ENCODE measurements at regions not wholly inside any gene's neighbourhood (a gene's known extent, or its start where the extent isn't known, plus 50 kb on each side); places are given as distances from the start of the nearest gene placed in this dataset.
"Not testable (repeated sequence)": the region's sequence is repeated elsewhere in the genome, so short reads cannot be mapped to it uniquely, and the experiment has no call there.

GRCh38 chr1:117699953-117700352 is 94.1 kb downstream of the TENT5C start:
- no peak overlapping the region for H3K4me3 ChIP-seq
- no peak overlapping the region for H3K27ac ChIP-seq

DNA sequence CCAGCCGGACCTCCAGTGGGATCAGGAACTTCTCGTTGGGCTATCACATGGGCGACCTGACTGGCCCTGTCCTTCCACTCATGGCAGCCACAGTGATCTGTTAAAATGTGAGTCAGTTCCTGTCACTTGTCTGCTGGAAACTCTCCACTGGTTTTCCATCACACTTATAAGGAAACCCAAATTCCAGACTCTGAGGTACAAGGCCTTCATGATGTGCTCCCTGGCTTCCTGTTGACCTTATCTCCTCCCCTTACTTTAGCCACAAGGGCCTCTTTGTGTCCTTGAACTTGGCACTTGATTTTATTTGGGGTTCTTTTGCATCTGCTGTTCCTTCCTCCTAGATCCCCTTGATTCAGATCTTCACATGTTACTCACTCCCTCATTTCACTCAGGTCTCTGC is 96.8 kb downstream of the TENT5C start:
- no peak overlapping the region for H3K4me3 ChIP-seq
- no peak overlapping the region for H3K27ac ChIP-seq

- no peak overlapping the region for H3K4me3 ChIP-seq
- H3K27ac ChIP-seq = no peak overlapping the region
These were observed 101.5 kb downstream of the TENT5C start for GRCh38 chr1:117707371-117707770.

GRCh38 chr1:117708323-117709248 is 102.7 kb downstream of the TENT5C start:
- Histone ChIP-seq H3K4me3 (no peak overlapping the region), H3K27ac (no peak overlapping the region)

- Histone ChIP-seq H3K27ac (no peak overlapping the region), H3K4me3 (no peak overlapping the region)
These were observed 103.4 kb downstream of the TENT5C start for GRCh38 chr1:117709249-117709691.

GRCh38 chr1:117710710-117711109 is 104.9 kb downstream of the TENT5C start:
- Histone ChIP-seq H3K27ac (no peak overlapping the region), H3K4me3 (no peak overlapping the region)

DNA sequence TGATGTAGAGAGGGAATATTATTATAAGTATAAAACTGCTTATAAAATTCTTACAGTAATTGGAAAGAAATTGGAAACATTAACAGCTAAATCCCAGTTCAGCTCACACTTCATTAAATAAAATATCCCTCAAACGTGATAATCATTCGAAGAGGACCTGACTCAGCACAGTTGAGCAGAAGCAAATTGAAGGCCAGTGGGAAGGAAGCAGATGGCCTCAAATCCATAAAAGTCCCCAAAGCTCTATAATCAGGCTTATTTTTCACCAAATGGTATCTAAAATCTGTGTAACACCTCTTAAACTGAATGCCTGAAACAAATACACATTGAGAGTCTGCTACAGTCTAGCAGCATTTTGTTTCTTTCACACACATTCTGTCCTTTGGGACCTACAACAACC is 106.8 kb downstream of the TENT5C start:
- no peak overlapping the region for H3K4me3 ChIP-seq
- no peak overlapping the region for H3K27ac ChIP-seq

DNA sequence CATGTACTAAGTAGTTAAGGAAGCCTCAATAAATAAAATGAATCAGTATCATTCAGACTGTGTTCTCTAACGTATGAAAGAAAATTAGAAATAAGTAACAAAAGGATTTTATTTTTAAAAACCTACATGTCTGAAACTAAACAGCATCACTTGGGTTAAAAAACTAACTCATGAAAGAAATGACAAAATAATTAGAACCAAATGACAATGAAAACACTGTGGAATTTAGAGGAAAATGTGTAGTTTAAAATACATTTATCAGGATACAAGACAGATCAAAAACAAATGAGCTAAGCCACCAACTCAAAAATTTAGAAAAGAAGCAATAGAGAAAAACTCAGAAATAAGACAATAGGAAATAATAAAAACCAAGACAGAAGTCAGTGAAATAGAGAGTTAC is 108.7 kb downstream of the TENT5C start:
- no peak overlapping the region for H3K27ac ChIP-seq
- no peak overlapping the region for H3K4me3 ChIP-seq

GRCh38 chr1:117716030-117716429 is 110.2 kb downstream of the TENT5C start:
- H3K27ac ChIP-seq, H3K4me3 ChIP-seq: not testable (repeated sequence)

GRCh38 chr1:117717980-117718379 is 112.1 kb downstream of the TENT5C start:
- H3K27ac ChIP-seq, H3K4me3 ChIP-seq: not testable (repeated sequence)

GRCh38 chr1:117718596-117718995 is 112.7 kb downstream of the TENT5C start:
- not testable (repeated sequence) for H3K4me3 ChIP-seq, H3K27ac ChIP-seq

GRCh38 chr1:117719004-117719403 is 113.2 kb downstream of the TENT5C start:
- H3K27ac ChIP-seq = no peak overlapping the region
- H3K4me3 ChIP-seq = no peak overlapping the region

DNA sequence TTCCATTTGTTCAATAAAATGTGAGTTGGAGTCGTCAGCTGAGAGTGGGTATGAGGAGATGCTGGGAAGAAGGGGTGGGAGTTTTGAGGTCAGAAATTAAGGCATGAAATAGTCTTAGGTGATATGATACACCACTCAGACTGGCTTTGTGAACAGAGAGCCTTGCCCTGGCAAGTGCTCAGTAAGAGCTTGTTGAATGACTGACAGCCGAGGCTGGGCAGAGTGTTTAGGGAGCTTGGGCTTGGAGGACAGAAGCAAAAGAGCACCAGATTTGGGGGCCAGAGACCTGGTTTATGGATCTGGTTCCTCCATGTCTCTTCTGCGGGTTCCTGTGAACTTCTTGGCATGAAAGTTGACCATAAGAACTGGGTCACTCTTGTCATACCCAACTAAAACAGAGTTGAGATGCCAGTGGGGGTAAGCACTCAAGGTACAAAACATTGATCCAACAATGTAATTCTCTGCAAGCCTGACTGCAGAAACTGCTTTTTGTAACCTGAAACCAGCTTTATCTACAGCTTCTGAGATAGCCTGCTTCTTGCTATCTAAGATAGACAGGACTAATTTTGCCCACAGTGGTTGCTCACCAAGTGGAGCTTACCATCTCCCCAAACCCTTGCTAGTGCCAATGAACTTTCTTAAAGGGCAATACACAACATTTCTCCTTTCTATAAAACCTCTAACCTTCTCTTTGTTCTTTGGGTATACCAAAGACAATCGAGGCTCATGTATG is 126.4 kb downstream of the TENT5C start:
- Histone ChIP-seq H3K4me3 (no peak overlapping the region), H3K27ac (no peak overlapping the region)

DNA sequence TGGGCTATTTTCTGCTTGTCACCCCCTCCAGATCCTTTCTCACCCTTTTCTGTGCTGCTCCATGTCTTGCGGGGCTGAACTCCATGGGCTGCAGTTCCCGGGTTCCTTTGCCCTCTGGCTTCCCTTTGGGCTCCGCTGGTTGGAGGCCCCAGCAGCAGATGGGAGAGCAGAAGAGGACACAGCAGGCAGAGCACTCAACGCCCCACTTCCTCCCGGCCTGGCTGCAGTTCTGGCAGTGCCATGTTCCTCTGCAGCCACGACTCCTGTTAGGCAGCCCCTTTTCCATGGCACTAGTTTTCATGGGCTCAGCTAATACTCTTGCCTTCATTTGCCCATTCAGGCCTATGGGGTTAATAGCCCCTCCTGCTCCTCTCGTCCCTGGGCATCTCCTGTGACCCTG is 127.1 kb downstream of the TENT5C start:
- no peak overlapping the region for H3K27ac ChIP-seq
- no peak overlapping the region for H3K4me3 ChIP-seq

DNA sequence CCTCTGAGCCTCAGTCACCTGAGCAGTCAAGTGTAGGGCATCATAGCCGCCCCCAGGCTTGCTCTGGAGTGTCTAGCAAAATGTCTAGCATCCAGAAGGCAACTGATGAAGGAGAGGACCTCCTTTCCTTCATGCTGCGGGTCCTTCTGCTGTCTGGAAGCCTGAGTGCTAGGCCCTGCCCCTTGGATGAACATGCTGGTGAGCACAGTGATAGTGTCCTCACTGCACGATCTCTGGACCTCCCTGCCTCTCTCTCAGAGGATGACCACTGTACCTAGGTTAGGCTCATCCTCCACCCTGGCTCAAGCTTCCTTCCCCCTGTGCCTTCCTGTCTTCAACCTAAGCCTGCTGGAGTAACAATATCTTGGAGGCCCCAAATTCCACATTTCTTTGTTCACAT is 128.6 kb downstream of the TENT5C start:
- Histone ChIP-seq H3K27ac (peak overlapping the region in 5 of 21 experiments; percentile 16 to 78 (median 54)), H3K4me3 (no peak overlapping the region)

- H3K27ac ChIP-seq = peak overlapping the region in 17 of 21 experiments; percentile 9 to 78 (median 53)
- H3K4me3 ChIP-seq = peak overlapping the region in 2 of 7 experiments; percentile 4 to 10
These were observed 129.5 kb downstream of the TENT5C start for GRCh38 chr1:117735045-117735992.

DNA sequence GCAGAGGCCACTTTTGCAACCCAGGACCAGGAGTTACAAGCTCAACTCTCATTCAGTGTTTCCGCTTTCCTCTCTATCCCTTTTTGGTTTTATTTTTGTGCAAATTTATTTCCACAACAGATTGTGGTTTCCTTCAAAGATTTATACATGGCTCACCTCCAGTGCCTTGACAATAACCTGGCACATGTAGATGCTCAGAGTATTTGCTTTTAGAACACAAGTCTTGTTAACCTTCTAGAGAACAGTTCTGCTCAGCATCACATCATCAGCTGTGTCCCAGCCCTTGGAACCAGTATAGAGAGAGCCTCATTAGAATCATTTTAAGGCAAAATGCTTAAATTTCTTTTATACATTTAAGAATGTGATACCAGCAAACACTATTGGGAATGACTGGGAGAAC is 133.7 kb downstream of the TENT5C start:
- H3K27ac ChIP-seq = no peak overlapping the region
- H3K4me3 ChIP-seq = no peak overlapping the region

- Histone ChIP-seq H3K27ac (no peak overlapping the region), H3K4me3 (no peak overlapping the region)
These were observed 134.6 kb downstream of the TENT5C start for GRCh38 chr1:117740496-117740895.

DNA sequence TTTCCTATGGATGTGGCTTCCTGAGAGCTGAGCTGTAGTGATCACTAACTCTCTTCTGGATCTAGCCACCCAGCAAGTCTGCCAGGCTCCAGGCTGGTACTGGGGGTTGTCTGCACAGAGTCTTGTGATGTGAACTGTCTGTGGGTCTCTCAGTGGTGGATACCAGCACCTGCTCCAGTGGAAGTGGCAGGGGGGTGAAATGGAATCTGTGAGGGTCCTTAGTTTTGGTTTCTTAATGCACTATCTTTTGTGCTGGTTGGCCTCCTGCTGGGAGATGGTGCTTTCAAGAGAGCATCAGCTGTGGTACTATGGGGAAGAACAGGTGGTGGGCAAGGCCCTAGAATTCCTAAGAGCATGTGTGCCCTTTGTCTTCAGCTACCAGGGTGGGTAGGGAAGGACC is 140.7 kb downstream of the TENT5C start:
- H3K27ac ChIP-seq, H3K4me3 ChIP-seq: not testable (repeated sequence)

DNA sequence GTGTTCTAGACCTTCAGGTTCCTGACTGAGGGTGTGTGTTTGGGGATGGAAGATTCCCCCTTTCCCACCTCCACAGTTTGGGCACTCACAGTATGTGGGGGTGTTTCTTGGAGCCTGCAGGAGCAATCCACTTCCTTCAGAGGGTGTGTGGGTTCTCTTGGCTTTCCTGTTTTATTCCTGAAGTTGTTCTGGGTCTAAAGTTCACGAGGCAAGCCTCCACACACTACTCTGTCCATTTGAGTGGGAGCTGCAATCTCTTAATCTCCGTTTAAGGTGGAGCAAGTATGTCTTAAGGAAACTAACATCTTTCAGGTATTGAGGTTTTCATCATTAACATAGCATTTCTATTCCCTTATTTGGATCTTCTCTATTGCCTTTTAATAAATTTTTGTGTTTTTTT is 141.8 kb downstream of the TENT5C start:
- no peak overlapping the region for H3K4me3 ChIP-seq
- H3K27ac ChIP-seq = no peak overlapping the region

Data from skin epidermis (tissue), 12 donors.